Stomach smooth muscle (tissue), 2 donors: ENCODE measurements at regions not wholly inside any gene's neighbourhood (a gene's known extent, or its start where the extent isn't known, plus 50 kb on each side); places are given as distances from the start of the nearest gene placed in this dataset.

Experiments
- H3K27ac ChIP-seq: one replicate; pipeline ENCODE4 v1.7.0; 2013; ENCODE audit warnings: mild to moderate bottlenecking, low read length, inconsistent platforms
- H3K27me3 ChIP-seq, 2 donors: one replicate each; pipeline ENCODE4 v1.7.0; 2013; ENCODE audit warnings: low read length in 2 of 2; ENCODE audit not compliant: insufficient read depth in 2 of 2, control insufficient read depth in 1 of 2
- H3K36me3 ChIP-seq, 2 donors: one replicate each; pipeline ENCODE4 v1.7.0; 2013; ENCODE audit warnings: low read length in 2 of 2; ENCODE audit not compliant: control insufficient read depth in 2 of 2, insufficient read depth in 2 of 2
- H3K4me1 ChIP-seq: one replicate; pipeline ENCODE4 v1.7.0; 2013; ENCODE audit warnings: low read length; ENCODE audit not compliant: control insufficient read depth, insufficient read depth
- H3K4me3 ChIP-seq, 2 donors: one replicate each; pipeline ENCODE4 v1.7.0; 2013; ENCODE audit warnings: low read length in 2 of 2
- H3K9ac ChIP-seq, 2 donors: one replicate each; pipeline ENCODE4 v1.7.0; 2013; ENCODE audit warnings: low read length in 2 of 2, mild to moderate bottlenecking in 1 of 2
- H3K9me3 ChIP-seq, 2 donors: one replicate each; pipeline ENCODE4 v1.7.0; 2013; ENCODE audit warnings: low read length in 2 of 2; ENCODE audit not compliant: control insufficient read depth in 2 of 2
- donor health status: healthy.
- donor health status: Pancreatic carcinoma.

DNA sequence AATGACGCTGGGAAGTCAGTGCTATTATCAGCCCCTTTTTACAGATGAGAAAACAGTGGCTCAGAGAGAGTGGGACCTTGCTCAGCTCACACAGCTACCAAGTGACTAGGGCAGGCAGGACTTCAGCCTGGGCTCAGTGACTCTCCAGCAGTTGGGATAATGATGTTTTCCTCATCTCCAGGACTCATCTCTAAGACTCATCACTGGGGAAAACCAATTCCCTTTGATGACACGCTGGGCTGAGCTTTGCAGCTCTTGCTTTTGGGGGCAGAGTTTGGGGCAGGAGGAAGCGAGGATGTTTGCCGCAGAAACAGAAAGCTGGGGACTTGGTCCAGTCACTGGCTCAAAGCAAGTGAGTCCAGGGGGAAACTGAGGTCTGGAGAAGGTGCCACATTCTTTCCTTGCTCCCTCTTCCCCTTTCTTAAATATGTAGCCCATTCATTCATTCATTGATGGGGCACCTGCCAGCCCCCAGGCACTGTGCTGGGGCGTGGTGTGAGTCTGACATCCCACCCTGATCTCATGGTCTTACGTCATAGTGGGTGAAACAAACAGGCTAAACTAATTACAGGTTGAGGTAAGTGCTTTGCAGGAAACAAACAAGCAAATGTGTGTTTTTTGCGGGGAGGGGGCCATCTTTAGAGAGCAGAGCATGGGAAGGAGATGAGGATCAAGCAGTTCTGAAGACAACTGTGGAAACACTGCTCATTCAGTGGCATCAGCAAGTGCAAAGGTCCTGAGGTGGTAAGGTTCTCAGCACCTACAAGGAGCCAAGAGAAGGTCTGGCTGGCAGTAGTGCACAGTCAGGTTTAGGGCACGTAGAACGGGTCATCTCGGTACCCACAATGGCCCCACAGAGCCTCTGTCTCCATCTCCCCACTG lies 74.4 kb upstream of the PMEPA1 start:
- no peaks in the 10 kb centered on the region for H3K36me3 ChIP-seq
- H3K9ac ChIP-seq = no peak overlapping the region
- H3K9me3 ChIP-seq = no peaks in the 10 kb centered on the region
- no peak overlapping the region for H3K4me3 ChIP-seq
- no peak overlapping the region for H3K27ac ChIP-seq
- H3K27me3 ChIP-seq = no peaks in the 10 kb centered on the region
- no peaks in the 10 kb centered on the region for H3K4me1 ChIP-seq

DNA sequence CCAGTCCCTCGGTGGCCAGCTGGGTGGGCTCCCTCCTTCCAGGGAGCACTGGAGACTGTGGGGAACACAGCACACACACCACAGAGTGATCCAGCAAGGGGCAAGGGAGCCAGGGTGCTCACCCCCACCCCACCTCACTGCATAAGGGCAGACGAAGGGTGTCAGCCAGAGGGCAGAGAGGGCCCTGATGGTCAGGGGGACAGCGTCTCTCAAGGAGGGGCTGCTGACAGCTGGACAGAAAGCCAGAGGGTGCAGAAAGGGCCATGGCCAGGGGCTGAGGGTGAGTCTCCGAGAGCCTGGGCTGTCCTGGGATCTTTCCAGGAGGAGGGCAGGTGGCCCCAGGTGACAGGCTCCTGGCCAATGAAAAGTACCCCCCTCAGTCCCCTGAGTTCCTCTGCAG lies 73.4 kb upstream of the PMEPA1 start:
- no peaks in the 10 kb centered on the region for H3K27me3 ChIP-seq
- H3K4me1 ChIP-seq = no peaks in the 10 kb centered on the region
- no peaks in the 10 kb centered on the region for H3K9me3 ChIP-seq

DNA sequence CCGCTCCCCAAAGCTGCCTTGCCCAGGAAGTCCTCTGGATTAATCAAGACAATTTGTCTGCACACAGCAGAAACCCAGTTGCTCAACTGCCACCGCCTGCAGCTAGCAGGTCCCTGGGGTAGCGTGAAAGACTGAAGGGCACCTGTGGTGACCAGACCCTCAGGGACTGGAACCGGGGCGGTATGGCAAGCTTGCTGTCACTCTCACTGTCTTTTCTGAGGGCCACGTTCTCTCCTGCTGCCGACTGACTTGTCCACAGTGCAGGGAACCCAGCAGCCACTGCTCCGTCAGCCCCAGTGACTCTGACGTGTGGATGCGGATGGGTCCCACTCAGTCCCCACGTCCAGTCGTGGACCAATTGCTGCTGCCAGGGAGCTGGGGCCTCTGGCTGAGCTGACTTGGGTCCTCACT lies 72.8 kb upstream of the PMEPA1 start:
- Histone ChIP-seq H3K36me3 (no peaks in the 10 kb centered on the region), H3K9ac (no peak overlapping the region), H3K4me1 (no peaks in the 10 kb centered on the region)

More for the DNA sequence above, 73.4 kb upstream of the PMEPA1 start:
- no peak overlapping the region for H3K4me3 ChIP-seq
- H3K9ac ChIP-seq = no peak overlapping the region
- no peak overlapping the region for H3K27ac ChIP-seq
- H3K36me3 ChIP-seq = no peaks in the 10 kb centered on the region

DNA sequence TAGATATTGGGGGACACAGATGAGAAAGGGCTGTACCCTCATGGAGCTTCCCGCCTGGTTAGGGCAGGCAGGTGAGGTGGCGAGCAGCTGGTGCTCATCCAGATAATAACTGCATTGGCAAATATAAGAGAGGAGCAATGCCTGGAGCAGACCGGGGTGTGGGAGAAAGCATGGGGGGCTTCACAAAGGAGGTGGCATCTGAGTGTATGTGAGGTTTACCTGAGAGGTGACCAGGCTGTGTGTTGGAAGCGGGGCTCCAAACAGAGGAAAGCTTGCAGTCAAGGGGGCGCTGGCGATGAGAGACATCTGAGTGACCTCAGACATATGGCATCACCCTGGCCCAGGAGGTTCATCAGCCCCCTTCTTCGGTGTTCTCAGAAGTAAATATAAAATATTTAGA lies 72.1 kb upstream of the PMEPA1 start:
- Histone ChIP-seq H3K4me1 (no peaks in the 10 kb centered on the region), H3K36me3 (no peaks in the 10 kb centered on the region), H3K9me3 (no peaks in the 10 kb centered on the region), H3K4me3 (no peak overlapping the region), H3K9ac (no peak overlapping the region), H3K27me3 (no peaks in the 10 kb centered on the region), H3K27ac (no peak overlapping the region)

More for the DNA sequence above, 72.8 kb upstream of the PMEPA1 start:
- Histone ChIP-seq H3K9me3 (no peaks in the 10 kb centered on the region), H3K27ac (no peak overlapping the region), H3K27me3 (no peaks in the 10 kb centered on the region), H3K4me3 (no peak overlapping the region)

DNA sequence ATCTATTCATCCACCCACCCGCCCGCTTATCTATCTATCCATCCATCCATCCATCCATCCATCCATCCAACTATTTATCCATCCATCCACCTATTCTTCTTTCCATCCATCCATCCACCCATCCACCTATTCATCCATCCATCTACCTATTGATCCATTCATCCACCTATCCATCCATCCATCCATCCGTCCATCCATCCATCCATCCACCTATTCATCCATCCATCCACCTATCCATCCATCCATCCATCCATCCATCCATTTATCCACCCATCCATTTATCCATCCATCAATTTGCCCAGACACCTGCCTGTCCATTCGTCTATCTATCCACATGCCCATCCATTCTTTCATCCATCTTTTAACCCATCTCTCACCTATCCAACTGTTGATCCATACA lies 71.1 kb upstream of the PMEPA1 start:
- Histone ChIP-seq H3K36me3 (no peaks in the 10 kb centered on the region), H3K9ac (no peak overlapping the region), H3K9me3 (no peaks in the 10 kb centered on the region), H3K4me3 (no peak overlapping the region), H3K4me1 (no peaks in the 10 kb centered on the region), H3K27ac (no peak overlapping the region), H3K27me3 (no peaks in the 10 kb centered on the region)

DNA sequence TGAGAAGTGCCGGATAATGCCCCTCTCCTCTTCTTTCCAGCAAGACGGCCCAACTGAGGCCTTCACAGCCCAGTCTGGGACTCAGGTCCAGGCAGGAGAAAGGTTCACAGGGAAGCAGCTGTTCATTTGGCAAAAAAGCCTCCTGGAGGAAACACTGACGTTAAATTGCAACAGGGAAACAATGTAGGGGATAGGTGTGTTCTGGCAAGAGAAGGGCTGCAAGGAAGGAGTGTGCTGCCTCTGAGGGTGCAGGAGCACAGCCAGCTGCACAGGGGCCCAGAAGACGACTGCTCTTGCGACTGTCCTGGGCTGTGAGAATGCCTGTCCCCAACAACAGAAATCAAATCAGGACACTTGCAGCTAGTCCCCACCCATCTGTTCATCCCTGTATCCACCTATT lies 70.6 kb upstream of the PMEPA1 start:
- Histone ChIP-seq H3K27me3 (no peaks in the 10 kb centered on the region), H3K4me3 (no peak overlapping the region), H3K36me3 (no peaks in the 10 kb centered on the region), H3K4me1 (no peaks in the 10 kb centered on the region), H3K9me3 (no peaks in the 10 kb centered on the region), H3K9ac (no peak overlapping the region), H3K27ac (no peak overlapping the region)

DNA sequence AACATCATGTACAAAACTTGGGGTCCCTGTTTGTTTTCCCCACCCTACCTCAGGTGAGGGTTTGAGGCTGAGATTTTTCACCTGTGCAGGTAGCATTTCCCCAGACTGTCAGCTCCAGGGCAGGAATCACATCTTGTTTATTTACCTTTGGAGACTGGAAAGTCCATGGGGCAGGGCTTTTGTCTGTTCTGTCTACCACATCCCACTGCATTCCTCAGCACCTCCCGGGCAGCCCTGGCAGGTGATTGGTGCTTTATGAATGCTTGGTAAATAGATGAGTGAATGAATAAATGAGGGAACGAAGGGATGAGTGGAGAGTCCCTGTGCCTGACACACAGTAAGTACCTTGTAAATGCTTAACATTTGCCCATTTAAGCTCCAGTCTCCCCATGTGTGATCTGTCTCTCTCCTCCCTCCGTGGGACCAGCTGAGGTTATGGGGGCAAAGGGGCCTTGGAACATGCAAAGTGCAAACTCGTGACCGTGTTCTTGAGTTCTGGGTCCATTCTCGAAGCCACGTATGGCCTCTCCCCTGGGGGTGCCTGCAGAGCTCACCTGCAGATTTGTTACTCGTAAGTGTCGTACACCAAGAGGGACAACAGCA lies 69.7 kb upstream of the PMEPA1 start:
- H3K27ac ChIP-seq = no peak overlapping the region
- H3K9me3 ChIP-seq = no peaks in the 10 kb centered on the region
- no peaks in the 10 kb centered on the region for H3K4me1 ChIP-seq
- no peaks in the 10 kb centered on the region for H3K36me3 ChIP-seq
- H3K9ac ChIP-seq = no peak overlapping the region
- no peaks in the 10 kb centered on the region for H3K27me3 ChIP-seq
- H3K4me3 ChIP-seq = no peak overlapping the region

DNA sequence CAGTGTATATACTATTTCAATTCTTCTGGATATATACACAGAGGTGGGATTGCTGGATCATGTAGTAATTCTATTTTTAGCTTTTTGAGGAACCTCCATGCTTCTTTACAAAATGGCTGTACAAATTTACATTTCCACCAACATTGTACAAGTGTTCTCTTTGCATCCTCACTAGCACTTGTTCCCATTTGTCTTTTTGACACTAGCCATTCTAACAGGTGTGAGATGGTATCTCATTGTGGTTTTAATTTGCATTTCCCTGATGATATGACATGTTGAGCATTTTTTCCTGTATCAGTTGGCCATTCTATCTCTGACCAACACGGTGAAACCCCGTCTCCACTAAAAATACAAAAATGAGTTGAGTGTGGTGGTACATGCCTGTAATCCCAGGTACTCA lies 68.1 kb upstream of the PMEPA1 start:
- Histone ChIP-seq H3K27ac (no peak overlapping the region), H3K36me3 (no peaks in the 10 kb centered on the region), H3K9ac (no peak overlapping the region), H3K4me3 (no peak overlapping the region), H3K9me3 (no peaks in the 10 kb centered on the region), H3K27me3 (no peaks in the 10 kb centered on the region), H3K4me1 (no peaks in the 10 kb centered on the region)

DNA sequence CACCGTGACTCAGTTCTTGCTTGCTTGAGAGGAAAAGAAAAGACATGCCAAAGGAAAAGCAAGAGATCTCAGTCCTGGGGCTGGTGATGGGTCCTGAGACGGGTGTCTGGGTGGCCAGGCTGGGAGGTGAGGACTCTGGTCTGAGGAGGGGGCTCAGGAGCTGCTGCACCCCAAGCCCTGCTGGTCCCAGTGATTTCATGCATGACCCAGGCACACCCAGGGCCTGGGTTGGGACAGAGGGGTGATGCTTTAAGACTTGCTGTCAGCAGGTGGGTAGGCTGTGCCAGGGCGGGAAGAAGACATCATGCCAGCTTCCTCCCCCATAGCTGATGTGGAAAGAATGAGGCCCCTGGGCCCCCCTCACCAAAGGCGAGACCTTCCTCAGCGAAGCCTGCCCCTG lies 65.1 kb upstream of the PMEPA1 start:
- no peak overlapping the region for H3K9ac ChIP-seq
- H3K4me3 ChIP-seq = no peak overlapping the region
- no peak overlapping the region for H3K27ac ChIP-seq
- no peaks in the 10 kb centered on the region for H3K9me3 ChIP-seq
- H3K36me3 ChIP-seq = no peaks in the 10 kb centered on the region
- no peaks in the 10 kb centered on the region for H3K4me1 ChIP-seq
- H3K27me3 ChIP-seq = no peaks in the 10 kb centered on the region

DNA sequence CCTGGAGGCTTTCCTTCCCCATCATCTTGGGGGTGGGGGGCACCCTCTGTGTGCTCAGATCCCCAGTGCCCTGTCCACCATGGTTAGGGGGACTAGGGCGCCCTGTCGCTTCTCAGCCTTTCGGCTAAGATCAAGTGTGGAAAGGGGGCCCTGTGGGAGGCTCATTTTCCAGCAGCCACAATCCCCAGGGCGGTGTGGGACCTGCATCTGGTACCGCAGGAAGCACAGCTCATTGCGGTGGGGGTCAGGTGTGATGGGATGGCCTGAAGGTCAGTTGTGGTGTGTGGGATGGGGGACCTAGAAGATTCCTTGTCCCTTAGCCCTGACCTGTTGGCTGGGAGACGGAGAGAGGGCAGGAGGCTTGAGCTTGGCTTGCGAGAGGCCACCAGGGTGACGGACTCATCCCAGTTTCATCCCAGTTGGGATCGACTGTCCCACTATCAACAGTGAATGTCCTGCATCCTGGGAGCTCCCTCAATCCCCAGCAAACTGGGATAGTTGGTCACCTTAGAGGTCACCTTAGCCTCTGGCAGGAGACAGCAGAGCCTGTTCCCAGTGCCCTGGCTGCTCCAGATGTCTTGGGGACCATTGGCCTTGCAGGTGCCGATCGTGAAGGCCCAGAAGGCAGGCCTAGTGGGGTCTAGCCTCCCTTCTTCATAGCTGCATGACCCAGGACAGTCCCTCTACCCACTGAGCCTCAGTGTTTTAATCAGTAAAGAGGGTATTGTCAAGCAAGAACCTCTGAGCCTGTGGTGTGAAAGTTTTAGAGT lies 64.5 kb upstream of the PMEPA1 start:
- H3K36me3 ChIP-seq = no peaks in the 10 kb centered on the region
- H3K9me3 ChIP-seq = no peaks in the 10 kb centered on the region
- no peaks in the 10 kb centered on the region for H3K27me3 ChIP-seq
- no peak overlapping the region for H3K9ac ChIP-seq
- H3K4me3 ChIP-seq = no peak overlapping the region
- H3K4me1 ChIP-seq = no peaks in the 10 kb centered on the region
- H3K27ac ChIP-seq = no peak overlapping the region
